Sigmoid colon (tissue), 4 donors: ENCODE measurements at regions not wholly inside any gene's neighbourhood (a gene's known extent, or its start where the extent isn't known, plus 50 kb on each side); places are given as distances from the start of the nearest gene placed in this dataset.

ENCODE experiments used
- CTCF ChIP-seq, 4 experiments: fragments of 450-650 bp in 3 of 4; fragments of 200-600 bp in 1 of 4; IDR thresholded peaks; one replicate each; pipeline ENCODE4 v1.5.1; 2016 to 2019; ENCODE audit warnings: antibody characterized with exemption in 4 of 4, mild to moderate bottlenecking in 3 of 4, moderate library complexity in 2 of 4
- EP300 ChIP-seq, 4 donors: sonication (generic); formaldehyde crosslinking; IDR thresholded peaks; one replicate each; pipeline ENCODE4 v1.6.1; 2017; ENCODE audit warnings: antibody characterized with exemption in 4 of 4
- POLR2A ChIP-seq, 2 donors: fragments of 450-650 bp; IDR thresholded peaks; one replicate each; pipeline ENCODE4 v1.6.1; 2016; ENCODE audit warnings: antibody characterized with exemption in 2 of 2, mild to moderate bottlenecking in 2 of 2, moderate library complexity in 2 of 2
- POLR2AphosphoS5 ChIP-seq, 4 donors: sonication (generic); formaldehyde crosslinking; IDR thresholded peaks; one replicate each; pipeline ENCODE4 v1.6.1; 2017; ENCODE audit warnings: antibody characterized with exemption in 4 of 4

GRCh38 chr12:125217308-125217707, 152.1 kb downstream of the AACS start:
- TF ChIP-seq POLR2AphosphoS5 (IDR thresholded peaks at IDR 0.05) (no peak), CTCF (IDR thresholded peaks at IDR 0.05) (no peak), POLR2A (IDR thresholded peaks at IDR 0.05) (no peak), EP300 (IDR thresholded peaks at IDR 0.05) (no peak)
